ENCODE measurements at regions not wholly inside any gene's neighbourhood (a gene's known extent, or its start where the extent isn't known, plus 50 kb on each side); places are given as distances from the start of the nearest gene placed in this dataset.

GRCh38 chr9:129290606-129291005 lies 112.5 kb upstream of the IER5L start:
- TF ChIP-seq EZH2 (IDR thresholded peaks at IDR 0.05) (no peak), POLR2AphosphoS5 (IDR thresholded peaks at IDR 0.05; ENCODE audit: borderline replicate concordance, low read depth, low read length) (no peak)
